Neural progenitor cell (in vitro differentiated cells): ENCODE measurements at regions not wholly inside any gene's neighbourhood (a gene's known extent, or its start where the extent isn't known, plus 50 kb on each side); places are given as distances from the start of the nearest gene placed in this dataset.

Experiments used
- DNase-seq: peaks from one replicate; pipeline ENCODE4 v3.0.0-alpha.2; 2016; ENCODE audit warnings: low spot score
- H2AFZ ChIP-seq: fragments of 200-600 bp; sonication (generic); replicated peaks from 2 replicates; pipeline ENCODE4 v1.6.1; 2016; ENCODE audit warnings: antibody characterized with exemption
- H3F3A ChIP-seq: fragments of 200-600 bp; sonication (generic); 2 replicates; pipeline ENCODE4 v1.6.1; 2016; ENCODE audit warnings: antibody characterized with exemption, low read depth
- H3K27ac ChIP-seq: fragments of 200-600 bp; sonication (generic); 2 replicates; pipeline ENCODE4 v1.5.1; 2016; ENCODE audit warnings: mild to moderate bottlenecking
- H3K27me3 ChIP-seq: fragments of 200-600 bp; sonication (generic); 2 replicates; pipeline ENCODE4 v1.6.1; 2016; ENCODE audit warnings: mild to moderate bottlenecking, moderate library complexity
- H3K36me3 ChIP-seq: fragments of 200-600 bp; sonication (generic); 2 replicates; pipeline ENCODE4 v1.5.1; 2016
- H3K4me1 ChIP-seq: fragments of 200-600 bp; sonication (generic); 2 replicates; pipeline ENCODE4 v1.6.1; 2016; ENCODE audit warnings: mixed run types
- H3K4me2 ChIP-seq: fragments of 200-600 bp; sonication (generic); 2 replicates; pipeline ENCODE4 v1.6.1; 2016
- H3K4me3 ChIP-seq: fragments of 200-600 bp; sonication (generic); 2 replicates; pipeline ENCODE4 v1.5.1; 2016
- H3K79me2 ChIP-seq: fragments of 200-600 bp; sonication (generic); 2 replicates; pipeline ENCODE4 v1.6.1; 2016; ENCODE audit warnings: low read depth
- H3K9ac ChIP-seq: fragments of 200-600 bp; sonication (generic); 2 replicates; pipeline ENCODE4 v1.6.1; 2016
- H3K9me3 ChIP-seq: fragments of 200-600 bp; sonication (generic); 2 replicates; pipeline ENCODE4 v1.5.1; 2016; ENCODE audit warnings: low read depth
- H4K20me1 ChIP-seq: fragments of 200-600 bp; sonication (generic); 2 replicates; pipeline ENCODE4 v1.6.1; 2016; ENCODE audit warnings: low read depth
- H3K27ac Mint-ChIP-seq: 3 replicates; pipeline ENCODE4 v1.8.0; 2021; ENCODE audit warnings: mixed read lengths
- H3K27me3 Mint-ChIP-seq: 2 replicates; pipeline ENCODE4 v1.8.0; 2022; ENCODE audit warnings: low read depth, mild to moderate bottlenecking, inconsistent platforms, moderate library complexity, mixed read lengths; ENCODE audit not compliant: insufficient read depth
- H3K36me3 Mint-ChIP-seq: 3 replicates; pipeline ENCODE4 v1.8.0; 2021; ENCODE audit warnings: mixed read lengths
- H3K4me1 Mint-ChIP-seq: 3 replicates; pipeline ENCODE4 v1.8.0; 2021; ENCODE audit warnings: mixed read lengths
- H3K4me3 Mint-ChIP-seq: 3 replicates; pipeline ENCODE4 v1.8.0; 2021; ENCODE audit warnings: mild to moderate bottlenecking, moderate library complexity, mixed read lengths
- H3K9me3 Mint-ChIP-seq: 3 replicates; pipeline ENCODE4 v1.8.0; 2020; ENCODE audit warnings: mixed read lengths
- EZH2 ChIP-seq: fragments of 200-600 bp; sonication (generic); IDR thresholded peaks from 2 replicates; pipeline ENCODE4 v1.6.1; 2017; ENCODE audit warnings: antibody characterized with exemption, mild to moderate bottlenecking, moderate library complexity
- EZH2phosphoT487 ChIP-seq: fragments of 200-600 bp; sonication (generic); IDR thresholded peaks from 2 replicates; pipeline ENCODE4 v1.6.1; 2017; ENCODE audit warnings: antibody characterized with exemption
- TF ChIP-seq, protein P1 (sequence below): fragments of 200-600 bp; sonication (generic); IDR thresholded peaks from 2 replicates; pipeline ENCODE4 v1.5.1; 2017; ENCODE audit warnings: antibody characterized with exemption, mild to moderate bottlenecking

DNA sequence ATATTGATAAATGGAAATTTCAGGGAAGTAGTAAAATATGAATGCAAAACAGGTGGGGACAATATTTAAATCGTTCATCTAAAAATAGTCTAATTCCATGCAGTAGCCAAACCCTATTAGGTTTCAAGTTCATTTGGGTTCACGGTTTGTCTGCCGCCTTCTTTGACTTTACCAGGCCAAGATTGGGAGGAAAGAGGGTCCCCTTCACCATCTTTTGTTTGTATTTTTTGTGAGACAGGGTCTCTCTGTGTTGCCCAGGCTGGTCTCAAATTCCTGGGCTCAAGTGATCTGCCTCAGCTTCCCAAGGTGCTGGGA, 98.5 kb upstream of the ATL2 start:
- TF ChIP-seq EZH2 (no peak), EZH2phosphoT487 (no peak)
- TF ChIP-seq, protein P1, sequence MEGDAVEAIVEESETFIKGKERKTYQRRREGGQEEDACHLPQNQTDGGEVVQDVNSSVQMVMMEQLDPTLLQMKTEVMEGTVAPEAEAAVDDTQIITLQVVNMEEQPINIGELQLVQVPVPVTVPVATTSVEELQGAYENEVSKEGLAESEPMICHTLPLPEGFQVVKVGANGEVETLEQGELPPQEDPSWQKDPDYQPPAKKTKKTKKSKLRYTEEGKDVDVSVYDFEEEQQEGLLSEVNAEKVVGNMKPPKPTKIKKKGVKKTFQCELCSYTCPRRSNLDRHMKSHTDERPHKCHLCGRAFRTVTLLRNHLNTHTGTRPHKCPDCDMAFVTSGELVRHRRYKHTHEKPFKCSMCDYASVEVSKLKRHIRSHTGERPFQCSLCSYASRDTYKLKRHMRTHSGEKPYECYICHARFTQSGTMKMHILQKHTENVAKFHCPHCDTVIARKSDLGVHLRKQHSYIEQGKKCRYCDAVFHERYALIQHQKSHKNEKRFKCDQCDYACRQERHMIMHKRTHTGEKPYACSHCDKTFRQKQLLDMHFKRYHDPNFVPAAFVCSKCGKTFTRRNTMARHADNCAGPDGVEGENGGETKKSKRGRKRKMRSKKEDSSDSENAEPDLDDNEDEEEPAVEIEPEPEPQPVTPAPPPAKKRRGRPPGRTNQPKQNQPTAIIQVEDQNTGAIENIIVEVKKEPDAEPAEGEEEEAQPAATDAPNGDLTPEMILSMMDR = no peak
- Mint-ChIP-seq H3K27ac (no peak overlapping the region), H3K36me3 (no peaks in the 10 kb centered on the region), H3K4me3 (no peak overlapping the region), H3K9me3 (peaks cover 8% of the 10 kb centered on the region), H3K27me3 (peaks cover 2% of the 10 kb centered on the region), H3K4me1 (peaks cover 7% of the 10 kb centered on the region)
- Histone ChIP-seq H4K20me1 (no peaks in the 10 kb centered on the region), H3K27ac (no peak overlapping the region), H3K9me3 (no peaks in the 10 kb centered on the region), H3K4me2 (no peak overlapping the region), H3K79me2 (no peaks in the 10 kb centered on the region), H2AFZ (no peak overlapping the region), H3K4me3 (no peak overlapping the region), H3K27me3 (no peaks in the 10 kb centered on the region), H3K36me3 (no peaks in the 10 kb centered on the region), H3F3A (no peaks in the 10 kb centered on the region), H3K9ac (no peak overlapping the region), H3K4me1 (no peaks in the 10 kb centered on the region)
- no peak for DNase-seq

DNA sequence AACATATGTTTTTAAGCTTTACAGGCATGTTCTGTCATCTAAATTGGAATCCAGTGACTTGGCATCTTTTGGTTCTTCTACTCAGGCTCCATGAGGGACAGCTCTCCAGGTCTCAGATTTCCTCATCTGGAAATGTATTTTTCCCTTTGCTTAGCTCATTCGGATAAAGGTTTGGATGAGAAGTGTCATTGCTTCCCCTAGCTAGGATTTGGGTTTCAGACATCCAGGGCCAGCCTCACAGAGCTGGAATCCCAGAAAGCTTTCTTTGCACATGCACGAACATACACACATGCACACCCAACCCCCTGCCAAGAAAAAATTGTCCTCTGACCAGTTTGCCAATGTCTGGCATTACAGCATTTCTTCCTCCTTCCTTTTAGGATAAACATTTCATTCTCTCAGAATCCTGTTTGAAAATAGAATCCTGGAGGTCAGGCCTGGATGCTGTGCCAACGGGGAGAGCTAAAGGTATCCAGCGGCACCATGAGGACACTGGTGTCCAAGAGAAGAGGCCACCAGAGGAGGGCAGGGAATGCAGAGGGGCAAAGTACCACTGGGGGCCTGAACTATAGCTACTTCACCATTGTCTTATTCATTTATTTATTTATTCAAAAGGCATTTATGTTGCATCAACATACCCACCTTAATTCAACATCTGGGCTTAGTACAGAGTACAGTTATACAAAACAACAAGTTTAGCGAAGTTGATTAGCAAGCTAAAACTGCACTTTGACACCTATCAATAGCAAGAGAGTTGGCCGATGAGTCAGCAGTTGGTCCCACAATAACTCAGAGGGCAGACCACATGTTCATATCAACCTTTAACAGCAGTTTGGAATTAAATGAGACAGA, 97.9 kb upstream of the ATL2 start:
- no peak for TF ChIP-seq EZH2
- TF ChIP-seq, protein P1 = no peak
- TF ChIP-seq EZH2phosphoT487 = no peak
- no peaks in the 10 kb centered on the region for H3K36me3 Mint-ChIP-seq
- no peaks in the 10 kb centered on the region for H3K36me3 ChIP-seq
- H4K20me1 ChIP-seq = no peaks in the 10 kb centered on the region
- H3K9me3 ChIP-seq = no peaks in the 10 kb centered on the region
- H3K27ac ChIP-seq = no peak overlapping the region
- H3K27me3 ChIP-seq = no peaks in the 10 kb centered on the region
- H2AFZ ChIP-seq = no peak overlapping the region
- no peak overlapping the region for H3K4me3 Mint-ChIP-seq
- peaks cover 2% of the 10 kb centered on the region for H3K27me3 Mint-ChIP-seq
- DNase-seq = no peak
- H3K27ac Mint-ChIP-seq = peak overlapping the region; percentile 65
- H3K9ac ChIP-seq = no peak overlapping the region
- no peaks in the 10 kb centered on the region for H3K79me2 ChIP-seq
- no peak overlapping the region for H3K4me2 ChIP-seq
- no peaks in the 10 kb centered on the region for H3F3A ChIP-seq
- no peaks in the 10 kb centered on the region for H3K4me1 ChIP-seq
- H3K9me3 Mint-ChIP-seq = peaks cover 5% of the 10 kb centered on the region
- H3K4me3 ChIP-seq = no peak overlapping the region
- H3K4me1 Mint-ChIP-seq = peaks cover 7% of the 10 kb centered on the region

DNA sequence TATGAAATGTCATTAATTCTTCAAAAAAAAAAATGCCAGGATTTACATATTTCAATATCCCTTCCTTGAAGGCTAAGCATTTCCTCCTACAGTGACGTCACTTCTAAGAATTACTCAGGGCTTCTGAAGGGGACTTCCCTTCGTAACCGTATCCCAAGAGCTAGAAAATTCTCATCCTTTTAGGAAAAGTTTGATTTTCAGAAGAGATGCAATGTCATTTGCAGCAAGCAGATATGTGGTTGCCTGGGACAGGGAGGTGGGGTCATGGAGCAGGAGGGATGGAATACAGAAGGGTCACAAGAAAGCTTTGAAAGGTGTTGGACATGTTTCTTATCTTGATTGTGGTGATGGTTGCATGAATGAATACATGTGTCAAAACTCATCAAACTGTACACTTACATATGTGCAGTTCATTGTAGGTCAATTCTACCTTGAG, 97.0 kb upstream of the ATL2 start:
- no peak overlapping the region for H3K27ac ChIP-seq
- H3K4me3 Mint-ChIP-seq = no peak overlapping the region
- no peaks in the 10 kb centered on the region for H3K36me3 Mint-ChIP-seq
- DNase-seq = no peak
- H3F3A ChIP-seq = no peaks in the 10 kb centered on the region
- peaks cover 2% of the 10 kb centered on the region for H3K9me3 Mint-ChIP-seq
- H3K79me2 ChIP-seq = no peaks in the 10 kb centered on the region
- H3K9ac ChIP-seq = no peak overlapping the region
- TF ChIP-seq EZH2 (no peak), EZH2phosphoT487 (no peak)
- TF ChIP-seq, protein P1 = no peak
- H2AFZ ChIP-seq = no peak overlapping the region
- no peaks in the 10 kb centered on the region for H3K27me3 ChIP-seq
- H3K4me1 Mint-ChIP-seq = peaks cover 7% of the 10 kb centered on the region
- no peaks in the 10 kb centered on the region for H3K9me3 ChIP-seq
- H3K4me2 ChIP-seq = no peak overlapping the region
- no peak overlapping the region for H3K4me3 ChIP-seq
- H3K36me3 ChIP-seq = no peaks in the 10 kb centered on the region
- no peaks in the 10 kb centered on the region for H4K20me1 ChIP-seq
- H3K4me1 ChIP-seq = no peaks in the 10 kb centered on the region
- H3K27me3 Mint-ChIP-seq = peaks cover 2% of the 10 kb centered on the region
- H3K27ac Mint-ChIP-seq = no peak overlapping the region
